SJSA1 (cell line): ENCODE measurements at regions not wholly inside any gene's neighbourhood (a gene's known extent, or its start where the extent isn't known, plus 50 kb on each side); places are given as distances from the start of the nearest gene placed in this dataset.

Experiments
- DNase-seq, 2 experiments: peaks; one replicate each; pipeline ENCODE4 v3.0.0-alpha.2; 2015 to 2020; ENCODE audit warnings: low spot score in 2 of 2, low read depth in 1 of 2
- H3K27ac ChIP-seq: fragments of 250-450 bp; sonication (Bioruptor Pico); 2 replicates; pipeline ENCODE4 v1.5.1; 2020; ENCODE audit warnings: mild to moderate bottlenecking, moderate library complexity
- H3K27me3 ChIP-seq: fragments of 250-450 bp; sonication (Bioruptor Pico); replicated peaks from 2 replicates; pipeline ENCODE4 v1.5.1; 2020; ENCODE audit warnings: mild to moderate bottlenecking, moderate library complexity
- H3K36me3 ChIP-seq: fragments of 250-450 bp; sonication (Bioruptor Pico); 2 replicates; pipeline ENCODE4 v1.5.1; 2020; ENCODE audit warnings: mild to moderate bottlenecking
- H3K4me1 ChIP-seq: fragments of 250-450 bp; sonication (Bioruptor Pico); replicated peaks from 2 replicates; pipeline ENCODE4 v1.6.1; 2021; ENCODE audit warnings: mild to moderate bottlenecking
- H3K4me3 ChIP-seq: fragments of 250-450 bp; sonication (Bioruptor Pico); 2 replicates; pipeline ENCODE4 v1.5.1; 2020; ENCODE audit warnings: mild to moderate bottlenecking
- H3K9me3 ChIP-seq: fragments of 250-450 bp; sonication (Bioruptor Pico); replicated peaks from 2 replicates; pipeline ENCODE4 v1.5.1; 2020; ENCODE audit warnings: mild to moderate bottlenecking

GRCh38 chr1:221632072-221632471, 109.8 kb downstream of the DUSP10 start:
- no peak for DNase-seq
- Histone ChIP-seq H3K4me3 (no peak overlapping the region), H3K9me3 (no peaks in the 10 kb centered on the region; the same call in 1 of the 2 replicates), H3K4me1 (peaks cover 4% of the 10 kb centered on the region), H3K27me3 (no peaks in the 10 kb centered on the region), H3K27ac (no peak overlapping the region), H3K36me3 (no peaks in the 10 kb centered on the region)

- no peaks in the 10 kb centered on the region; the same call in 1 of the 2 replicates for H3K9me3 ChIP-seq
- H3K36me3 ChIP-seq, result no peaks in the 10 kb centered on the region
- H3K4me3 ChIP-seq, result no peak overlapping the region
- H3K27ac ChIP-seq, result no peak overlapping the region
- H3K27me3 ChIP-seq, result no peaks in the 10 kb centered on the region
- H3K4me1 ChIP-seq, result peaks cover 6% of the 10 kb centered on the region
- DNase-seq, result no peak
Measured at GRCh38 chr1:221633841-221634409, 108.0 kb downstream of the DUSP10 start.

- Histone ChIP-seq H3K27ac (no peak overlapping the region), H3K27me3 (no peaks in the 10 kb centered on the region), H3K4me3 (no peak overlapping the region), H3K36me3 (no peaks in the 10 kb centered on the region), H3K4me1 (peaks cover 6% of the 10 kb centered on the region), H3K9me3 (no peaks in the 10 kb centered on the region; the same call in 1 of the 2 replicates)
- no peak for DNase-seq
Measured at GRCh38 chr1:221634606-221635005, 107.3 kb downstream of the DUSP10 start.

GRCh38 chr1:221635305-221635704, 106.6 kb downstream of the DUSP10 start:
- Histone ChIP-seq H3K27me3 (no peaks in the 10 kb centered on the region), H3K27ac (no peak overlapping the region), H3K36me3 (no peaks in the 10 kb centered on the region), H3K4me1 (peaks cover 6% of the 10 kb centered on the region), H3K4me3 (no peak overlapping the region), H3K9me3 (no peaks in the 10 kb centered on the region; the same call in 1 of the 2 replicates)
- DNase-seq, result no peak

- H3K9me3 ChIP-seq, result no peaks in the 10 kb centered on the region; the same call in 1 of the 2 replicates
- H3K4me3 ChIP-seq, result no peak overlapping the region
- no peak overlapping the region for H3K27ac ChIP-seq
- no peaks in the 10 kb centered on the region for H3K36me3 ChIP-seq
- H3K4me1 ChIP-seq, result peaks cover 6% of the 10 kb centered on the region
- no peak for DNase-seq
- no peaks in the 10 kb centered on the region for H3K27me3 ChIP-seq
Measured at GRCh38 chr1:221636096-221636495, 105.8 kb downstream of the DUSP10 start.

GRCh38 chr1:221636967-221637366, 104.9 kb downstream of the DUSP10 start:
- peak in 1 of 2 experiments; percentile 19 for DNase-seq
- Histone ChIP-seq H3K36me3 (no peaks in the 10 kb centered on the region), H3K4me1 (peaks cover 6% of the 10 kb centered on the region), H3K27me3 (no peaks in the 10 kb centered on the region), H3K27ac (no peak overlapping the region), H3K4me3 (no peak overlapping the region), H3K9me3 (no peaks in the 10 kb centered on the region; the same call in 1 of the 2 replicates)

GRCh38 chr1:221637641-221638041, 104.2 kb downstream of the DUSP10 start:
- H3K27me3 ChIP-seq, result no peaks in the 10 kb centered on the region
- no peaks in the 10 kb centered on the region for H3K36me3 ChIP-seq
- DNase-seq, result no peak
- H3K4me3 ChIP-seq, result no peak overlapping the region
- no peak overlapping the region for H3K27ac ChIP-seq
- peaks cover 6% of the 10 kb centered on the region for H3K4me1 ChIP-seq
- H3K9me3 ChIP-seq, result no peaks in the 10 kb centered on the region

- no peak for DNase-seq
- Histone ChIP-seq H3K27me3 (no peaks in the 10 kb centered on the region), H3K9me3 (no peaks in the 10 kb centered on the region), H3K4me1 (peaks cover 6% of the 10 kb centered on the region), H3K4me3 (no peak overlapping the region), H3K36me3 (no peaks in the 10 kb centered on the region), H3K27ac (no peak overlapping the region)
Measured at GRCh38 chr1:221638595-221638994, 103.3 kb downstream of the DUSP10 start.

- Histone ChIP-seq H3K27ac (no peak overlapping the region), H3K36me3 (no peaks in the 10 kb centered on the region), H3K4me1 (peaks cover 4% of the 10 kb centered on the region), H3K27me3 (no peaks in the 10 kb centered on the region), H3K4me3 (no peak overlapping the region), H3K9me3 (no peaks in the 10 kb centered on the region)
- no peak for DNase-seq
Measured at GRCh38 chr1:221641811-221642210, 100.1 kb downstream of the DUSP10 start.

- no peak for DNase-seq
- H3K4me3 ChIP-seq, result no peak overlapping the region
Measured at GRCh38 chr1:221643404-221644144, 98.3 kb downstream of the DUSP10 start.

GRCh38 chr1:221644145-221644448, 97.8 kb downstream of the DUSP10 start:
- no peaks in the 10 kb centered on the region for H3K9me3 ChIP-seq
- no peaks in the 10 kb centered on the region for H3K27me3 ChIP-seq

More at GRCh38 chr1:221643404-221644144, 98.3 kb downstream of the DUSP10 start:
- Histone ChIP-seq H3K9me3 (no peaks in the 10 kb centered on the region), H3K4me1 (no peaks in the 10 kb centered on the region), H3K36me3 (no peaks in the 10 kb centered on the region), H3K27me3 (no peaks in the 10 kb centered on the region), H3K27ac (no peak overlapping the region)

GRCh38 chr1:221644663-221645258, 97.1 kb downstream of the DUSP10 start:
- no peak overlapping the region for H3K27ac ChIP-seq
- no peaks in the 10 kb centered on the region for H3K4me1 ChIP-seq
- DNase-seq, result no peak
- H3K36me3 ChIP-seq, result no peaks in the 10 kb centered on the region
- no peak overlapping the region for H3K4me3 ChIP-seq
- no peaks in the 10 kb centered on the region for H3K27me3 ChIP-seq
- no peaks in the 10 kb centered on the region for H3K9me3 ChIP-seq

More at GRCh38 chr1:221644145-221644448, 97.8 kb downstream of the DUSP10 start:
- Histone ChIP-seq H3K4me1 (no peaks in the 10 kb centered on the region), H3K4me3 (no peak overlapping the region), H3K36me3 (no peaks in the 10 kb centered on the region), H3K27ac (no peak overlapping the region)
- no peak for DNase-seq

GRCh38 chr1:221648201-221648600, 93.7 kb downstream of the DUSP10 start:
- Histone ChIP-seq H3K4me1 (no peaks in the 10 kb centered on the region), H3K36me3 (no peaks in the 10 kb centered on the region), H3K27ac (no peak overlapping the region), H3K27me3 (no peaks in the 10 kb centered on the region), H3K9me3 (no peaks in the 10 kb centered on the region), H3K4me3 (no peak overlapping the region)
- no peak for DNase-seq
